K562 (cell line): ENCODE measurements at regions not wholly inside any gene's neighbourhood (a gene's known extent, or its start where the extent isn't known, plus 50 kb on each side); places are given as distances from the start of the nearest gene placed in this dataset.
"Not testable (repeated sequence)": the region's sequence is repeated elsewhere in the genome, so short reads cannot be mapped to it uniquely, and the experiment has no call there.

Source experiments
- BACH1 ChIP-seq: fragments of 200-800 bp; sonication (Bioruptor generic); IDR thresholded peaks from 2 replicates; pipeline ENCODE4 v1.6.1; 2016; ENCODE audit warnings: missing genetic modification characterization, missing compliant biosample characterization
- L3MBTL2 ChIP-seq: fragments of 450-650 bp; IDR thresholded peaks from 2 replicates; pipeline ENCODE4 v1.6.1; 2016; ENCODE audit warnings: mild to moderate bottlenecking, moderate library complexity
- POLR2AphosphoS2 ChIP-seq: IDR thresholded peaks from 2 replicates; pipeline ENCODE4 v1.6.1; 2012; ENCODE audit warnings: low read length, improper control_type of control experiment
- SIN3A ChIP-seq, 2 experiments: fragments of 150-350 bp in 1 of 2; IDR thresholded peaks; 2 replicates each; pipeline ENCODE4 v1.6.1; 2011 to 2016; ENCODE audit warnings: borderline replicate concordance in 2 of 2, low read depth in 2 of 2, low read length in 2 of 2, mild to moderate bottlenecking in 2 of 2, moderate library complexity in 2 of 2; ENCODE audit not compliant: control insufficient read depth in 1 of 2
- YBX1 ChIP-seq: fragments of 450-650 bp; IDR thresholded peaks from 2 replicates; pipeline ENCODE4 v1.7.1; 2016; ENCODE audit warnings: mild to moderate bottlenecking
- ZFP30 ChIP-seq: fragments of 250-450 bp; sonication (Bioruptor Pico); IDR thresholded peaks from 2 replicates; pipeline ENCODE4 v1.8.0; 2022; ENCODE audit warnings: moderate library complexity, mild to moderate bottlenecking, inconsistent platforms, borderline replicate concordance
- TF ChIP-seq, protein P1 (sequence below), 3 experiments: fragments of 200-800 bp in 1 of 3; sonication (Bioruptor generic) in 1 of 3; sonication (generic) in 1 of 3; formaldehyde crosslinking in 1 of 3; IDR thresholded peaks; 2 replicates each; pipeline versions ENCODE4 v1.6.1 to v1.8.0; 2016 to 2022; ENCODE audit warnings: mild to moderate bottlenecking in 2 of 3, missing compliant biosample characterization in 2 of 3, missing genetic modification characterization in 2 of 3, missing genetic modification reagents in 1 of 3

DNA sequence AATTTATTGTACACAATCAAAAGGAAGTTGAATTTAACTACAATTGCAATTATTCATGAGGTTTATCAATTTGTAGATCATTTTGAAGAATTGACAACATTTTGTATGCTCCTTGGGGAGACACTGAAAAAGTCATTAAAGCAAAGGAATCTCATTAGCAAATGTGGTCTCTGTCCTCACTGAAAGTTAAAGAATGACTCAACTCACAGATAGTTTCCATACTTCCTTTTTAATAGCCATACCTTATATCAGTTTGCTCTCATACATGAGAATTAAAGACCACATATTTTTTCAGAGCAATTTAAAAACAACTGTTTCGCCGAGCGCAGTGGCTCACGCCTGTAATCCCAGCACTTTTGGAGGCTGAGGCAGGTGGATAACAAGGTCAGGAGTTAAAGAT, 55.1 kb upstream of the KIF2A start:
- TF ChIP-seq, protein P1, sequence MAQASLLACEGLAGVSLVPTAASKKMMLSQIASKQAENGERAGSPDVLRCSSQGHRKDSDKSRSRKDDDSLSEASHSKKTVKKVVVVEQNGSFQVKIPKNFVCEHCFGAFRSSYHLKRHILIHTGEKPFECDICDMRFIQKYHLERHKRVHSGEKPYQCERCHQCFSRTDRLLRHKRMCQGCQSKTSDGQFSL (CRISPR knock-in tag; IDR thresholded peaks at IDR 0.05): not testable (repeated sequence)
- TF ChIP-seq, protein P1 (tag; IDR thresholded peaks at IDR 0.05): not testable (repeated sequence)
- not testable (repeated sequence) for TF ChIP-seq YBX1; SIN3A (IDR thresholded peaks at IDR 0.05; ENCODE audit: borderline replicate concordance in 2 of 2, control insufficient read depth in 1 of 2, low read depth in 2 of 2, low read length in 2 of 2); L3MBTL2; BACH1 (tag); ZFP30 (CRISPR knock-in tag); POLR2AphosphoS2
